Middle frontal gyrus (tissue), 1 donor: ENCODE measurements at regions not wholly inside any gene's neighbourhood (a gene's known extent, or its start where the extent isn't known, plus 50 kb on each side); places are given as distances from the start of the nearest gene placed in this dataset.

Experiments
- DNase-seq: peaks from one replicate; pipeline ENCODE4 v3.0.0-alpha.2; 2015; ENCODE audit warnings: low spot score; ENCODE audit errors: extremely low spot score

DNA sequence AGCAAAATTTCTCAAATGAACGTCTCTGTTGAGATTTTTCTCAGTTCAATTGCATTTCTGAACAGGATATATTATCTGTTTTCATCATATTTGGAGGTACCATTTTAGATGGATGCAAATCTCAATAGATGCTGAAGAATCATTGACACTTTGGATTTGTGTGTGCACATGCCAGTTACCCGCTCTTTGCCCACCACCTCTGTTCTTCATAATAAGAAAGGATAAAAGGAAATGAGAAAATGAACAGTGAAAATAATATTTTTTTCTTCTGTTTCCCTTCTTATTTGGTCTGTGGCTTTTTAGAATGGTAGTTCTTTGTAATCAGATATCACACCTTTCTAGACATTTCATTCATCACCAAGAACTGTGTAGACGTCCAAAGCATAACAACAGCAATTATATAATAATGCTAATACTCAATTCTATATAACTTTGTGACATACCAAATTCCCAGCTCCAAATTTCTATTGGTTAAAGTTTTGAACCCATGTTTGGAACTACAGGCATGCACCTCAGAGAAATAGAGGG, 256.7 kb upstream of the SATB1 start:
- no peak for DNase-seq

GRCh38 chr3:18680758-18681157, 255.6 kb upstream of the SATB1 start:
- DNase-seq, result no peak

GRCh38 chr3:18679238-18679637, 254.1 kb upstream of the SATB1 start:
- DNase-seq, result no peak

DNA sequence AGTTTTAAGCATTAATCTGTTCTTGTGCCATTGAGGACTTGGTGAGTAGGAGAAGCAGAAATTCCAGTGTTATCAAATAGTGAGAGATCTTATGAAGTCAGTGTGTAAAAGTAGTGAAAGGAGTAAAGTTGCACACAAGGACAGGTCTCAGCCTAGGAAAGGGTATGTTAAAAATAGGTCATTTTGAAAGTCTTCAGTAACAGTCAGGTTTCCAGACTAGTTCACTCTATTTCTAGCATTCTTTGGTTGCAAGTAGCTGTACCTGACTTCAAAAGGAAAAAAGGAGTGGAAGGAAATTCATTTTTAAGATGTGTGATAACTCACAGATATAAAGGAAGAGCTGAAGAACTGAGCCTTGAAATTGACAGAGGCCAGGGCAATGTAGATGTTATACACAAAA, 250.1 kb upstream of the SATB1 start:
- DNase-seq, result no peak

GRCh38 chr3:18672561-18672960, 247.4 kb upstream of the SATB1 start:
- DNase-seq, result no peak

- DNase-seq, result no peak
Observed at GRCh38 chr3:18670759-18671158, 245.6 kb upstream of the SATB1 start.

DNA sequence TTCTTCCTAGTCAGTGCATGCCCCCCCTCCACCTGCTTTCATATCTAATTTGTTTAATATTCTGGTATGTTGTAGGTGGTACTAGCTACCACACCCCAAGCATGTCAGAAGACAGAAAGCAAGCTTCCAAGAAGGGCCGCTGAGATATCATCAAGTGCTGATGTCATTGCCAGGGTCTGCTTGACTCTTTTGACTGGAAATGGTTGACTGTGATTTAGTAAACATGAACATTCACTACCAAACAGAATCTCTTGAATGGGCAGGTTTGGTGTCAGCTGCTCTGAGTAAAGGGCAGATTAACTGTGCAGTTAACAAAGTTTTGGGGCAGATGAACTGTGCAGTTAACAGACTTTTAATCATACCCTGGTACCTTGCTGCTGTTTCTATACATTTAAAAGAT, 244.2 kb upstream of the SATB1 start:
- no peak for DNase-seq

- DNase-seq, result no peak
Observed at GRCh38 chr3:18667552-18667951, 242.4 kb upstream of the SATB1 start.

- no peak for DNase-seq
Observed at GRCh38 chr3:18666655-18667054, 241.5 kb upstream of the SATB1 start.

- no peak for DNase-seq
Observed at GRCh38 chr3:18660059-18660458, 234.9 kb upstream of the SATB1 start.

DNA sequence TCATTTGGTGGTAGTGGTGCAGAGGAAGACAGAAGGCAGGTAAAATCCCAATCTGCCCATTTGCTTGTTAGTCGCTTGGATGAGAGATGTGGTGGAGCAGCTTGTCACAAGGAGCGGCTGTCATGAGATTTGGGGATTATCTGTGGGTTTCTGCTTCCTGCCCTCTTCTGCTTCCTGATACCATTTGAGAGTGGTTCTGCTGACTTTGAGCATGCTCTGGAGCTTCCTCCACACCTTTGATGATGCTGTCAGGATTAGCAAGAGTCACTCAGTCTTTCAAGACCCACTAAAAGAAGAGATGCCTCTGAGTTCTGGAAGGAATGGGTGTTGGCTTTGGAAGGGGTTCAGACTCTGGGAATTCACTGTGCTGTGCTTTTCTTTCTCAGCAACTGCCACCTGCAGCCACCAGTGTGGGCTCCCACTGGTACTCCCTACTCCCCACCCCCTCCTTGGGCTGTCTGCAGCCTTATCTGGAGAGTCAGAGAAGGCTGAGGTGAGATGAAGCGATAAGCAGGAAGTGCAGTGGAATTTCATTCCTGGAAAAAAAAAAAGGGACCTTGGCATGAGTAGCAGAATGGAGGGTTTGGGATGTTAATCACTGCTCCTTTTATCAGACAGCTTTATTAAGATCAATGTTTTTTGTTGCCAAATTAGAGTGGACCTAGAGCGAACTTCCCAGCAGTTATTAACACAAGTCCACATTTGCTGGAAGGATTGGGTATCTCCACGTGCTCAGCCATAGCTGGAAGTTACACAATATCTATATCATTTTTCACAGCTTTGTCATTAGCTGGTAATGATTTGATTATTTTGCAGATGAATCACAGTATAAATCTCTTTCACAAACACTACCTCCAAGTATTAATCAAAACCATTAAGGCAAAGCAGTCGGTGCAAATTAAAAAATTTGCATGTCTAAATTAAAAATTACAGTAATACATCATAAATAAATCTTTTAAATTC, 233.0 kb upstream of the SATB1 start:
- DNase-seq, result no peak

- DNase-seq, result no peak
Observed at GRCh38 chr3:18656866-18657265, 231.7 kb upstream of the SATB1 start.

- no peak for DNase-seq
Observed at GRCh38 chr3:18656410-18656809, 231.3 kb upstream of the SATB1 start.

- DNase-seq, result no peak
Observed at GRCh38 chr3:18655827-18656226, 230.7 kb upstream of the SATB1 start.

GRCh38 chr3:18652781-18653180, 227.6 kb upstream of the SATB1 start:
- DNase-seq, result no peak

GRCh38 chr3:18650731-18651130, 225.6 kb upstream of the SATB1 start:
- DNase-seq, result no peak

DNA sequence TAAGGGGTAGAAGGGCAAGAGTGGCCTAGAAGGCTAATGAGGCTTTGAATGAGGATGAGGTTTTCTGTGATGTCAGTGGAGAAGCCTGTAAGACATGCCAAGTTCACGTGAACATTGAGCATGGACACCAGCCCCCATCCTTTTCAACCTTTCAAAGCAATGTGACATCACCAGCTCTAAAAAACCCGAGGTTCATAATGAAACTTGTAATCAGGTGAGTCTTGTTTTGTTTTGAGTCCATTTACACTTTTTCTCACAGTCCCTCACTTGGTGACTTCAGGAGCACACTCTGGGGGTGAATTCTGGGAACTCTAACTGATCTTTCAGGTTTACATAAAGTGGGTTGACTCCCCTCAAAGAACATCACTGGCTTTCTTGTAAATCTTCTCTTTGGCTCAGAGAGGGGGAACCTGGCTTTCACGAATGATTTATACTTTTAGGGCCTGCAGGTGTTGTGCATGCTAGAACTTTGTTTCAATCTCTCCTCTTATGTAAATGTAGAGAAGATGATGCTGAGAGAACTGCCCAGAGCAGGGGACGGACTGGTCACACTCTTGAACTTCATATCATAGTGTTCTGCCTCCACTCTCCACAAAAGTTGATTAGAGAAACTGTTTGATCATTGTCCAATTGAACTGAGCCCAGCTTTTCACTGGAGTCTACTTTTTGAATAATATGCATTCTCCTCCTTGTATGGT, 224.7 kb upstream of the SATB1 start:
- DNase-seq, result no peak

DNA sequence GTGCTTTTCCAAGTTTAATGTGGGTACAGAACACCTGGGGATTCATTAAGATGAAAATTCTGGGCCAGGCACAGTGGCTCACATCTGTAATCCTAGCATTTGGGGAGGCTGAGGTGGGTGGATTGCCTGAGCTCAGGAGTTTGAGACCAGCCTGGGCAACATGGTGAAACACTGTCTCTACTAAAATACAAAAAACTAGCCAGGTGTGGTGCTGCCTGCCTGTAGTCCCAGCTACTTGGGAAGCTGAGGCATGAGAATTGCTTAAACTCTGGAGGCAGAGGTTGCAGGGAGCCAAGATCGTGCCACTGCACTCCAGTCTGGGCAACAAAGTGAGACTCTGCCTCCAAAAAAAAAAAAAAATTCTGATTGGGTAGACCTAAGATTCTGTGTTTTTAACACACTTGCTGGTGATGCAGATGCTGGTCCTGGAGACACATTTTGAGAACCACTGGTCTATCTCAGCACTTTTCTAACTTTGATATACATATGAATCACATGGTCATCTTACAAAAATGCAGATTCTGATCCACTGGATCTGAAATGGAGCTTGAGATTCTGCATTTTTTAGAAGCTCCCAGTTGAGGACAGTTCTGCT, 223.8 kb upstream of the SATB1 start:
- DNase-seq, result no peak

- no peak for DNase-seq
Observed at GRCh38 chr3:18648159-18648558, 223.0 kb upstream of the SATB1 start.

DNA sequence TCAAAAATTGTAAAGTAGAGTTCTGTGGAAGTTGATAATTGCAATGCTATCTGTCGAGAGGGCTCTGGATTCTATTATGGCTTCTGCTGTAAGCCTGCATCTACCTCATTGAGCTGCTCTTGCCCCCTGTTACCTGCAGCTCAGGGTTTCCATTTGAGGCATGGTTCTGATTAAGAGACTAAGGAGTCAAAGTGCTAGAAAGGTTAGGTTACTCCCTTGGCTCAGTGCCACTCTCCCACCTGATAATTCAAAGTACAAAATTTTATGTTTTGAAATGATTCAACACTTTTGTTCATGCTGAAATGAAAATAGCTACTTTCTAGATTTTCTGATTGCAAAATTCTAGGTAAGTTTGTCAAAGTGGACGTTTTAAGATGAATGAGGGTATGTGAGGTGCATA, 220.5 kb upstream of the SATB1 start:
- DNase-seq, result no peak

GRCh38 chr3:18643281-18643680, 218.1 kb upstream of the SATB1 start:
- DNase-seq, result no peak

DNA sequence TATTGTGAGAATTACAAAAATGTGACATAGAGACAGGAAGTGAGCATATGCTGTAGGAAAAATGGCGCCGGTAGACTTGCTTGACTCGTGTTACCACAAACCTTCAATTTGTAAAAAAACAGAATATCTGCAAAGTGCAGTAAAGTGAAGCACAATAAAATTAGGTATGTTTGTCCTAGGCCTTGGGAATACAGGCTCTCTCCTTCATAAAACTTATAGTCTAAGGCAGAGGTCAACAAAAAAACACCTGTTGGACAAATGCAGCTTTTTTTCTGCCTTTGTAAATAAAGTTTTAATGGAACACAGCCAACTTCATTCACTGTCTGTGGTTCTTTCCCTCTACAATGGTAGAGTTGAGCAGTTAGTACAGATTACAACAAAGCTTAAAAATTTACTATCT, 216.8 kb upstream of the SATB1 start:
- DNase-seq, result no peak
